HepG2 (cell line): ENCODE measurements at regions not wholly inside any gene's neighbourhood (a gene's known extent, or its start where the extent isn't known, plus 50 kb on each side); places are given as distances from the start of the nearest gene placed in this dataset.

Experiments
- ETV5 ChIP-seq: IDR thresholded peaks from 2 replicates; pipeline ENCODE4 v1.6.1; 2018; ENCODE audit warnings: missing biosample characterization, missing genetic modification reagents, inconsistent platforms, borderline replicate concordance
- HNRNPUL1 ChIP-seq: fragments of 200-400 bp; formaldehyde crosslinking; IDR thresholded peaks from 2 replicates; pipeline ENCODE4 v1.6.1; 2017; ENCODE audit warnings: low read depth, mild to moderate bottlenecking, low read length, moderate library complexity
- HOMEZ ChIP-seq: IDR thresholded peaks from 2 replicates; pipeline ENCODE4 v1.6.1; 2016; ENCODE audit warnings: low read depth
- PAXIP1 ChIP-seq: sonication (generic); formaldehyde crosslinking; conservative IDR thresholded peaks from 2 replicates; pipeline ENCODE4 v1.4.0; 2020; ENCODE audit warnings: mild to moderate bottlenecking, missing genetic modification reagents, moderate library complexity
- PCBP2 ChIP-seq: fragments of 200-400 bp; formaldehyde crosslinking; optimal IDR thresholded peaks from 2 replicates; pipeline ENCODE3; 2018; ENCODE audit warnings: low read length, low read depth; ENCODE audit not compliant: poor library complexity, severe bottlenecking
- PLSCR1 ChIP-seq: sonication (generic); formaldehyde crosslinking; IDR thresholded peaks from 2 replicates; pipeline ENCODE4 v1.5.0; 2020; ENCODE audit warnings: missing genetic modification reagents, mild to moderate bottlenecking, borderline replicate concordance
- SOX13 ChIP-seq, 3 experiments: fragments of 450-650 bp in 1 of 3; sonication (generic) in 1 of 3; formaldehyde crosslinking in 1 of 3; IDR thresholded peaks in 2 of 3; conservative IDR thresholded peaks in 1 of 3; 2 replicates each; pipeline versions ENCODE4 v1.5.0 to v1.6.1; 2016 to 2020; ENCODE audit warnings: antibody characterized with exemption in 1 of 3, mild to moderate bottlenecking in 1 of 3, missing compliant biosample characterization in 1 of 3, missing genetic modification reagents in 1 of 3, moderate library complexity in 1 of 3
- ZBTB20 ChIP-seq: sonication (generic); formaldehyde crosslinking; IDR thresholded peaks from 2 replicates; pipeline ENCODE4 v1.8.1; 2023; ENCODE audit warnings: missing genetic modification reagents, low read depth, mild to moderate bottlenecking, borderline replicate concordance
- TF ChIP-seq, protein P1 (sequence below): sonication (generic); formaldehyde crosslinking; IDR thresholded peaks from 2 replicates; pipeline ENCODE4 v1.5.0; 2020; ENCODE audit warnings: mild to moderate bottlenecking, missing genetic modification reagents
- TF ChIP-seq, protein P2 (sequence below): IDR thresholded peaks from 2 replicates; pipeline ENCODE4 v1.4.0; 2020; ENCODE audit warnings: mild to moderate bottlenecking, missing genetic modification reagents
- TF ChIP-seq, protein P3 (sequence below), 2 experiments: sonication (generic) in 1 of 2; formaldehyde crosslinking in 1 of 2; IDR thresholded peaks; 2 replicates each; pipeline versions ENCODE4 v1.5.1 to v1.6.1; 2011 to 2020; ENCODE audit warnings: borderline replicate concordance in 1 of 2, low read depth in 1 of 2, low read length in 1 of 2, mild to moderate bottlenecking in 1 of 2, missing genetic modification reagents in 1 of 2, moderate library complexity in 1 of 2

- TF ChIP-seq ETV5 (CRISPR knock-in tag), result no peak
- TF ChIP-seq, protein P1, sequence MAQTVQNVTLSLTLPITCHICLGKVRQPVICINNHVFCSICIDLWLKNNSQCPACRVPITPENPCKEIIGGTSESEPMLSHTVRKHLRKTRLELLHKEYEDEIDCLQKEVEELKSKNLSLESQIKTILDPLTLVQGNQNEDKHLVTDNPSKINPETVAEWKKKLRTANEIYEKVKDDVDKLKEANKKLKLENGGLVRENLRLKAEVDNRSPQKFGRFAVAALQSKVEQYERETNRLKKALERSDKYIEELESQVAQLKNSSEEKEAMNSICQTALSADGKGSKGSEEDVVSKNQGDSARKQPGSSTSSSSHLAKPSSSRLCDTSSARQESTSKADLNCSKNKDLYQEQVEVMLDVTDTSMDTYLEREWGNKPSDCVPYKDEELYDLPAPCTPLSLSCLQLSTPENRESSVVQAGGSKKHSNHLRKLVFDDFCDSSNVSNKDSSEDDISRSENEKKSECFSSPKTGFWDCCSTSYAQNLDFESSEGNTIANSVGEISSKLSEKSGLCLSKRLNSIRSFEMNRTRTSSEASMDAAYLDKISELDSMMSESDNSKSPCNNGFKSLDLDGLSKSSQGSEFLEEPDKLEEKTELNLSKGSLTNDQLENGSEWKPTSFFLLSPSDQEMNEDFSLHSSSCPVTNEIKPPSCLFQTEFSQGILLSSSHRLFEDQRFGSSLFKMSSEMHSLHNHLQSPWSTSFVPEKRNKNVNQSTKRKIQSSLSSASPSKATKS (CRISPR knock-in tag), result no peak
- TF ChIP-seq PCBP2, result no peak
- TF ChIP-seq HNRNPUL1, result no peak
- no peak for TF ChIP-seq SOX13 (IDR thresholded peaks at IDR 0.05)
- peak in 1 of 2 experiments; percentile 82; a peak in 2 of 4 replicates for TF ChIP-seq SOX13 (CRISPR knock-in tag; conservative IDR thresholded peaks at IDR 0.05 in 1 of 2, IDR thresholded peaks at IDR 0.05 in 1 of 2)
- no peak for TF ChIP-seq PLSCR1
- TF ChIP-seq, protein P2, sequence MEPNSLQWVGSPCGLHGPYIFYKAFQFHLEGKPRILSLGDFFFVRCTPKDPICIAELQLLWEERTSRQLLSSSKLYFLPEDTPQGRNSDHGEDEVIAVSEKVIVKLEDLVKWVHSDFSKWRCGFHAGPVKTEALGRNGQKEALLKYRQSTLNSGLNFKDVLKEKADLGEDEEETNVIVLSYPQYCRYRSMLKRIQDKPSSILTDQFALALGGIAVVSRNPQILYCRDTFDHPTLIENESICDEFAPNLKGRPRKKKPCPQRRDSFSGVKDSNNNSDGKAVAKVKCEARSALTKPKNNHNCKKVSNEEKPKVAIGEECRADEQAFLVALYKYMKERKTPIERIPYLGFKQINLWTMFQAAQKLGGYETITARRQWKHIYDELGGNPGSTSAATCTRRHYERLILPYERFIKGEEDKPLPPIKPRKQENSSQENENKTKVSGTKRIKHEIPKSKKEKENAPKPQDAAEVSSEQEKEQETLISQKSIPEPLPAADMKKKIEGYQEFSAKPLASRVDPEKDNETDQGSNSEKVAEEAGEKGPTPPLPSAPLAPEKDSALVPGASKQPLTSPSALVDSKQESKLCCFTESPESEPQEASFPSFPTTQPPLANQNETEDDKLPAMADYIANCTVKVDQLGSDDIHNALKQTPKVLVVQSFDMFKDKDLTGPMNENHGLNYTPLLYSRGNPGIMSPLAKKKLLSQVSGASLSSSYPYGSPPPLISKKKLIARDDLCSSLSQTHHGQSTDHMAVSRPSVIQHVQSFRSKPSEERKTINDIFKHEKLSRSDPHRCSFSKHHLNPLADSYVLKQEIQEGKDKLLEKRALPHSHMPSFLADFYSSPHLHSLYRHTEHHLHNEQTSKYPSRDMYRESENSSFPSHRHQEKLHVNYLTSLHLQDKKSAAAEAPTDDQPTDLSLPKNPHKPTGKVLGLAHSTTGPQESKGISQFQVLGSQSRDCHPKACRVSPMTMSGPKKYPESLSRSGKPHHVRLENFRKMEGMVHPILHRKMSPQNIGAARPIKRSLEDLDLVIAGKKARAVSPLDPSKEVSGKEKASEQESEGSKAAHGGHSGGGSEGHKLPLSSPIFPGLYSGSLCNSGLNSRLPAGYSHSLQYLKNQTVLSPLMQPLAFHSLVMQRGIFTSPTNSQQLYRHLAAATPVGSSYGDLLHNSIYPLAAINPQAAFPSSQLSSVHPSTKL, result 0 out of 2 replicates have a peak, but pooled peaks have one; percentile 11
- TF ChIP-seq, protein P3, sequence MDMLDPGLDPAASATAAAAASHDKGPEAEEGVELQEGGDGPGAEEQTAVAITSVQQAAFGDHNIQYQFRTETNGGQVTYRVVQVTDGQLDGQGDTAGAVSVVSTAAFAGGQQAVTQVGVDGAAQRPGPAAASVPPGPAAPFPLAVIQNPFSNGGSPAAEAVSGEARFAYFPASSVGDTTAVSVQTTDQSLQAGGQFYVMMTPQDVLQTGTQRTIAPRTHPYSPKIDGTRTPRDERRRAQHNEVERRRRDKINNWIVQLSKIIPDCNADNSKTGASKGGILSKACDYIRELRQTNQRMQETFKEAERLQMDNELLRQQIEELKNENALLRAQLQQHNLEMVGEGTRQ (IDR thresholded peaks at IDR 0.05; ENCODE audit: low read depth, low read length), result no peak
- TF ChIP-seq, protein P3 (CRISPR knock-in tag; IDR thresholded peaks at IDR 0.05; ENCODE audit: borderline replicate concordance), result no peak
- no peak for TF ChIP-seq HOMEZ (CRISPR knock-in tag)
- TF ChIP-seq PAXIP1, result peak; percentile 82
- TF ChIP-seq ZBTB20 (CRISPR knock-in tag), result no peak
These were observed 93.1 kb downstream of the SALL1 start (continued) for GRCh38 chr16:51057969-51058337.
